NB4 (cell line): ENCODE measurements at regions not wholly inside any gene's neighbourhood (a gene's known extent, or its start where the extent isn't known, plus 50 kb on each side); places are given as distances from the start of the nearest gene placed in this dataset.

Experiments
- CTCF ChIP-seq: IDR thresholded peaks from one replicate; pipeline ENCODE4 v1.5.1; 2012; ENCODE audit warnings: low read depth, low read length
- POLR2A ChIP-seq: IDR thresholded peaks from 2 replicates; pipeline ENCODE4 v1.6.1; 2011; ENCODE audit warnings: mild to moderate bottlenecking; ENCODE audit not compliant: insufficient read length; ENCODE audit errors: extremely low read depth

DNA sequence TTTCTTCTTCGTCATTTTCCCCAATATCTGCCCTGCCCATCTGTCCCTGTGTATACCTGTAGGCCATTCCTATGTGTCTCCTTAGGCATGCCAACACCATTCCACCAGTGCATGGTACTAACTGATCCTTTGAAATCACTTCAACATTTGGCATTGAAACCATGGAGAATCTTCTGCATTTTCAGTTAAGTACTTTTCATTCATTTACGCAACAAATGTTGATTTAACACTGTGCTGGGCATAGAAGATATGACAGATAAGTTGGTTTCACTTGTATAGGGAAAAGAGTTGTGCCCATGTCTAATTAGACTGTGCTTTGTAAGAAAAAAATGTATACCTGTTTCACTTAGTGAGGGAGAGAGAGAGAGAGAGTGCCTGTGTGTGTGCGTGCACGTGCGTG, 77.9 kb upstream of the FLT1 start:
- no peak for TF ChIP-seq CTCF
- no peak for TF ChIP-seq POLR2A
